A549 (cell line): ENCODE measurements at regions not wholly inside any gene's neighbourhood (a gene's known extent, or its start where the extent isn't known, plus 50 kb on each side); places are given as distances from the start of the nearest gene placed in this dataset.

Experiments used
- ATAC-seq, 2 experiments: fragments of 200-7000 bp in 1 of 2; fragments of >200 bp in 1 of 2; cut with Nextera tagmentation in 1 of 2; cut with Tn5 transposase in 1 of 2; 3 replicates each; pipeline versions ENCODE4 v1.8.0 to v1.9.1; 2018 to 2020; ENCODE audit warnings: mild to moderate bottlenecking in 1 of 2, moderate library complexity in 1 of 2
- CTCF ChIA-PET: fragments of 300-600 bp; sonication (Branson Sonifier 250); formaldehyde crosslinking; extraction: SDS; loops from one replicate; lab custom pipeline; 2021; ENCODE audit warnings: antibody characterized with exemption, inconsistent platforms; lab: Yijun Ruan, JAX
- POLR2A ChIA-PET: fragments of 350-600 bp; formaldehyde crosslinking; extraction: SDS; loops from one replicate; lab custom pipeline; 2021; ENCODE audit warnings: antibody characterized with exemption, inconsistent platforms; lab: Yijun Ruan, JAX
- DNase-seq, 2 experiments: peaks; one replicate each; pipeline versions ENCODE4 v3.0.0 to v3.0.0-alpha.2; 2011 to 2016; ENCODE audit warnings: low read depth in 1 of 2, low spot score in 1 of 2
- FAIRE-seq: peaks from 2 replicates; lab custom pipeline; 2011; peaks lifted over from hg19 to GRCh38; lab: Jason Lieb, UNC
- H3K27ac ChIP-seq, 2 experiments: fragments of >200 bp; sonication (Bioruptor Twin); formaldehyde crosslinking; 3 replicates each; pipeline ENCODE4 v1.5.1; 2016 to 2017
- H3K4me1 ChIP-seq: fragments of >200 bp; sonication (Bioruptor Twin); formaldehyde crosslinking; 3 replicates; pipeline ENCODE4 v1.6.1; 2016
- H3K4me2 ChIP-seq: fragments of >200 bp; sonication (Bioruptor Twin); formaldehyde crosslinking; 3 replicates; pipeline ENCODE4 v1.6.1; 2016
- H3K4me3 ChIP-seq: fragments of >200 bp; sonication (Bioruptor Twin); formaldehyde crosslinking; 3 replicates; pipeline ENCODE4 v1.5.1; 2016
- H3K9me3 ChIP-seq: fragments of >200 bp; sonication (Bioruptor Twin); formaldehyde crosslinking; 3 replicates; pipeline ENCODE4 v1.6.1; 2016
- BHLHE40 ChIP-seq: IDR thresholded peaks from 2 replicates; pipeline ENCODE4 v1.6.1; 2012; ENCODE audit warnings: low read depth, low read length, inconsistent platforms
- CBX8 ChIP-seq: fragments of 200-600 bp; sonication (generic); IDR thresholded peaks from 2 replicates; pipeline ENCODE4 v1.6.1; 2016
- CHD2 ChIP-seq: fragments of 150-350 bp; IDR thresholded peaks from 2 replicates; pipeline ENCODE4 v1.6.1; 2014; ENCODE audit warnings: low read length; ENCODE audit not compliant: partially characterized antibody
- FOSL2 ChIP-seq, 2 experiments: fragments of 450-650 bp in 1 of 2; fragments of >200 bp in 1 of 2; sonication (Bioruptor Twin) in 1 of 2; formaldehyde crosslinking; IDR thresholded peaks; 2 replicates each; pipeline versions ENCODE4 v1.5.0 to v1.6.1; 2016 to 2020; ENCODE audit warnings: mild to moderate bottlenecking in 1 of 2, moderate library complexity in 1 of 2
- FOXS1 ChIP-seq: fragments of 250-450 bp; sonication (Bioruptor Pico); IDR thresholded peaks from 2 replicates; pipeline ENCODE4 v1.5.0; 2020; ENCODE audit warnings: mild to moderate bottlenecking, moderate library complexity
- HDAC2 ChIP-seq: fragments of 200-600 bp; sonication (generic); IDR thresholded peaks from 2 replicates; pipeline ENCODE4 v1.6.1; 2016
- HES2 ChIP-seq: fragments of >200 bp; sonication (Bioruptor Twin); formaldehyde crosslinking; IDR thresholded peaks from 2 replicates; pipeline ENCODE4 v1.6.1; 2016
- HMGXB4 ChIP-seq: fragments of 250-450 bp; sonication (Bioruptor Pico); IDR thresholded peaks from 2 replicates; pipeline ENCODE4 v1.5.0; 2021; ENCODE audit warnings: mild to moderate bottlenecking, moderate library complexity, borderline replicate concordance
- HOXB13 ChIP-seq: fragments of 250-450 bp; sonication (Bioruptor Pico); IDR thresholded peaks from 2 replicates; pipeline ENCODE4 v1.5.0; 2020; ENCODE audit warnings: low read depth, mild to moderate bottlenecking, moderate library complexity
- JUN ChIP-seq, 2 experiments: fragments of >200 bp; sonication (Bioruptor Twin); formaldehyde crosslinking; IDR thresholded peaks; 2 replicates in 1 of 2; 3 replicates in 1 of 2; pipeline ENCODE4 v1.6.1; 2016 to 2017
- KDM1A ChIP-seq: fragments of 200-600 bp; sonication (generic); IDR thresholded peaks from 2 replicates; pipeline ENCODE4 v1.6.1; 2016; ENCODE audit warnings: low read depth, mild to moderate bottlenecking
- MAFK ChIP-seq: fragments of 450-650 bp; IDR thresholded peaks from 2 replicates; pipeline ENCODE4 v1.6.1; 2014; ENCODE audit not compliant: partially characterized antibody
- MAZ ChIP-seq: fragments of 150-350 bp; IDR thresholded peaks from 2 replicates; pipeline ENCODE4 v1.6.1; 2014; ENCODE audit warnings: antibody characterized with exemption, low read depth, low read length, borderline replicate concordance
- MYC ChIP-seq: IDR thresholded peaks from 2 replicates; pipeline ENCODE4 v1.6.1; 2012; ENCODE audit warnings: mild to moderate bottlenecking, inconsistent platforms, low read length, improper control_type of control experiment, borderline replicate concordance
- NFE2L2 ChIP-seq: fragments of 150-350 bp; conservative IDR thresholded peaks from 2 replicates; pipeline ENCODE4 v1.6.1; 2014; ENCODE audit warnings: low read length
- NPAS2 ChIP-seq: fragments of 250-450 bp; sonication (Bioruptor Pico); IDR thresholded peaks from 2 replicates; pipeline ENCODE4 v1.8.0; 2022; ENCODE audit warnings: mild to moderate bottlenecking, moderate library complexity, borderline replicate concordance
- PHF8 ChIP-seq: fragments of 200-600 bp; sonication (generic); IDR thresholded peaks from 2 replicates; pipeline ENCODE4 v1.6.1; 2016; ENCODE audit warnings: low read depth, mild to moderate bottlenecking, antibody characterized with exemption, moderate library complexity, borderline replicate concordance
- POLR2A ChIP-seq: IDR thresholded peaks from 2 replicates; pipeline ENCODE4 v1.6.1; 2012; ENCODE audit warnings: mild to moderate bottlenecking, low read length
- POLR2AphosphoS2 ChIP-seq: conservative IDR thresholded peaks from 2 replicates; pipeline ENCODE4 v1.6.1; 2012; ENCODE audit warnings: low read length, improper control_type of control experiment, inconsistent platforms
- RARB ChIP-seq: fragments of 250-450 bp; sonication (Bioruptor Pico); IDR thresholded peaks from 2 replicates; pipeline ENCODE4 v1.8.0; 2021; ENCODE audit warnings: mild to moderate bottlenecking, moderate library complexity
- TP53 ChIP-seq: fragments of 250-450 bp; sonication (Bioruptor Pico); IDR thresholded peaks from 2 replicates; pipeline ENCODE4 v1.5.0; 2021; ENCODE audit warnings: mild to moderate bottlenecking, moderate library complexity
- WGBS: methylation state at CpG from one replicate; pipeline ENCODE4 v1.1.6; 2017; ENCODE audit errors: missing lambda C conversion rate; 5-methylcytosine and 5-hydroxymethylcytosine counted together
- TF ChIP-seq, protein P1 (sequence below): IDR thresholded peaks from 2 replicates; pipeline ENCODE4 v1.6.1; 2012
- TF ChIP-seq, protein P2 (sequence below): IDR thresholded peaks from 2 replicates; pipeline ENCODE4 v1.6.1; 2012
- TF ChIP-seq, protein P3 (sequence below): fragments of 200-600 bp; sonication (generic); IDR thresholded peaks from 2 replicates; pipeline ENCODE4 v1.6.1; 2016; ENCODE audit warnings: antibody characterized with exemption, mild to moderate bottlenecking, moderate library complexity
- TF ChIP-seq, protein P4 (sequence below): fragments of >200 bp; sonication (Bioruptor Twin); formaldehyde crosslinking; IDR thresholded peaks from 3 replicates; pipeline ENCODE4 v1.5.1; 2016

GRCh38 chr21:16590186-16590585 lies 860.4 kb downstream of the USP25 start:
- no peak for ATAC-seq
- ChIA-PET CTCF (no interaction called here), POLR2A (no interaction called here)
- no peak for DNase-seq
- Histone ChIP-seq H3K4me3 (no peak overlapping the region), H3K9me3 (no peaks in the 10 kb centered on the region), H3K4me2 (no peak overlapping the region), H3K27ac (no peak overlapping the region), H3K4me1 (peaks cover 26% of the 10 kb centered on the region)
- TF ChIP-seq, protein P1, sequence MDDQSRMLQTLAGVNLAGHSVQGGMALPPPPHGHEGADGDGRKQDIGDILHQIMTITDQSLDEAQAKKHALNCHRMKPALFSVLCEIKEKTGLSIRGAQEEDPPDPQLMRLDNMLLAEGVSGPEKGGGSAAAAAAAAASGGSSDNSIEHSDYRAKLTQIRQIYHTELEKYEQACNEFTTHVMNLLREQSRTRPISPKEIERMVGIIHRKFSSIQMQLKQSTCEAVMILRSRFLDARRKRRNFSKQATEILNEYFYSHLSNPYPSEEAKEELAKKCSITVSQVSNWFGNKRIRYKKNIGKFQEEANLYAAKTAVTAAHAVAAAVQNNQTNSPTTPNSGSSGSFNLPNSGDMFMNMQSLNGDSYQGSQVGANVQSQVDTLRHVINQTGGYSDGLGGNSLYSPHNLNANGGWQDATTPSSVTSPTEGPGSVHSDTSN, result no peak
- TF ChIP-seq HES2 (no peak), MAZ (no peak), MYC (no peak), JUN (IDR thresholded peaks at IDR 0.05) (no peak), MAFK (no peak), NFE2L2 (no peak), CHD2 (no peak), CBX8 (no peak), HOXB13 (CRISPR knock-in tag) (no peak), HDAC2 (no peak)
- TF ChIP-seq, protein P2, sequence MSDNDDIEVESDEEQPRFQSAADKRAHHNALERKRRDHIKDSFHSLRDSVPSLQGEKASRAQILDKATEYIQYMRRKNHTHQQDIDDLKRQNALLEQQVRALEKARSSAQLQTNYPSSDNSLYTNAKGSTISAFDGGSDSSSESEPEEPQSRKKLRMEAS, result no peak
- 85% methylated on average over 5 of the region's 5 CpGs for WGBS
- no peak for FAIRE-seq

- H3K4me2 ChIP-seq, result no peak overlapping the region
- POLR2A ChIA-PET, result no interaction called here
- TF ChIP-seq RARB (no peak), NFE2L2 (no peak), HMGXB4 (CRISPR knock-in tag) (no peak), POLR2A (no peak), MAFK (no peak), KDM1A (no peak), TP53 (no peak), PHF8 (no peak)
- TF ChIP-seq, protein P1, result no peak
- TF ChIP-seq, all 56 proteins: peak for 0
- ATAC-seq, result no peak
- no peaks in the 10 kb centered on the region for H3K9me3 ChIP-seq
- no peak for DNase-seq
- WGBS, result 87% methylated on average over 5 of the region's 5 CpGs
- H3K4me3 ChIP-seq, result no peak overlapping the region
- CTCF ChIA-PET, result no interaction called here
- no peak overlapping the region for H3K27ac ChIP-seq
- H3K4me1 ChIP-seq, result peaks cover 20% of the 10 kb centered on the region
- no peak for FAIRE-seq
These were observed 861.0 kb downstream of the USP25 start for GRCh38 chr21:16590641-16591292.

GRCh38 chr21:16592381-16592780 lies 862.6 kb downstream of the USP25 start:
- DNase-seq (no peak), ATAC-seq (no peak), FAIRE-seq (no peak)
- Histone ChIP-seq H3K4me3 (no peak overlapping the region), H3K4me2 (no peak overlapping the region), H3K4me1 (peaks cover 9% of the 10 kb centered on the region), H3K27ac (no peak overlapping the region), H3K9me3 (no peaks in the 10 kb centered on the region)
- 89% methylated on average over 5 of the region's 5 CpGs for WGBS
- ChIA-PET CTCF (interaction anchor here (1.3 kb wide), 1 partner anchor 14 kb away, joined by 3 read pairs; no protein-coding TSS in a partner anchor), POLR2A (no interaction called here)
- TF ChIP-seq FOSL2 (IDR thresholded peaks at IDR 0.05), result no peak
- TF ChIP-seq FOSL2 (CRISPR knock-in tag; IDR thresholded peaks at IDR 0.05), result no peak
- no peak for TF ChIP-seq POLR2AphosphoS2
- no peak for TF ChIP-seq BHLHE40
- TF ChIP-seq NPAS2 (CRISPR knock-in tag), result no peak
- TF ChIP-seq, protein P3, sequence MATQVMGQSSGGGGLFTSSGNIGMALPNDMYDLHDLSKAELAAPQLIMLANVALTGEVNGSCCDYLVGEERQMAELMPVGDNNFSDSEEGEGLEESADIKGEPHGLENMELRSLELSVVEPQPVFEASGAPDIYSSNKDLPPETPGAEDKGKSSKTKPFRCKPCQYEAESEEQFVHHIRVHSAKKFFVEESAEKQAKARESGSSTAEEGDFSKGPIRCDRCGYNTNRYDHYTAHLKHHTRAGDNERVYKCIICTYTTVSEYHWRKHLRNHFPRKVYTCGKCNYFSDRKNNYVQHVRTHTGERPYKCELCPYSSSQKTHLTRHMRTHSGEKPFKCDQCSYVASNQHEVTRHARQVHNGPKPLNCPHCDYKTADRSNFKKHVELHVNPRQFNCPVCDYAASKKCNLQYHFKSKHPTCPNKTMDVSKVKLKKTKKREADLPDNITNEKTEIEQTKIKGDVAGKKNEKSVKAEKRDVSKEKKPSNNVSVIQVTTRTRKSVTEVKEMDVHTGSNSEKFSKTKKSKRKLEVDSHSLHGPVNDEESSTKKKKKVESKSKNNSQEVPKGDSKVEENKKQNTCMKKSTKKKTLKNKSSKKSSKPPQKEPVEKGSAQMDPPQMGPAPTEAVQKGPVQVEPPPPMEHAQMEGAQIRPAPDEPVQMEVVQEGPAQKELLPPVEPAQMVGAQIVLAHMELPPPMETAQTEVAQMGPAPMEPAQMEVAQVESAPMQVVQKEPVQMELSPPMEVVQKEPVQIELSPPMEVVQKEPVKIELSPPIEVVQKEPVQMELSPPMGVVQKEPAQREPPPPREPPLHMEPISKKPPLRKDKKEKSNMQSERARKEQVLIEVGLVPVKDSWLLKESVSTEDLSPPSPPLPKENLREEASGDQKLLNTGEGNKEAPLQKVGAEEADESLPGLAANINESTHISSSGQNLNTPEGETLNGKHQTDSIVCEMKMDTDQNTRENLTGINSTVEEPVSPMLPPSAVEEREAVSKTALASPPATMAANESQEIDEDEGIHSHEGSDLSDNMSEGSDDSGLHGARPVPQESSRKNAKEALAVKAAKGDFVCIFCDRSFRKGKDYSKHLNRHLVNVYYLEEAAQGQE, result no peak
- TF ChIP-seq, protein P4, sequence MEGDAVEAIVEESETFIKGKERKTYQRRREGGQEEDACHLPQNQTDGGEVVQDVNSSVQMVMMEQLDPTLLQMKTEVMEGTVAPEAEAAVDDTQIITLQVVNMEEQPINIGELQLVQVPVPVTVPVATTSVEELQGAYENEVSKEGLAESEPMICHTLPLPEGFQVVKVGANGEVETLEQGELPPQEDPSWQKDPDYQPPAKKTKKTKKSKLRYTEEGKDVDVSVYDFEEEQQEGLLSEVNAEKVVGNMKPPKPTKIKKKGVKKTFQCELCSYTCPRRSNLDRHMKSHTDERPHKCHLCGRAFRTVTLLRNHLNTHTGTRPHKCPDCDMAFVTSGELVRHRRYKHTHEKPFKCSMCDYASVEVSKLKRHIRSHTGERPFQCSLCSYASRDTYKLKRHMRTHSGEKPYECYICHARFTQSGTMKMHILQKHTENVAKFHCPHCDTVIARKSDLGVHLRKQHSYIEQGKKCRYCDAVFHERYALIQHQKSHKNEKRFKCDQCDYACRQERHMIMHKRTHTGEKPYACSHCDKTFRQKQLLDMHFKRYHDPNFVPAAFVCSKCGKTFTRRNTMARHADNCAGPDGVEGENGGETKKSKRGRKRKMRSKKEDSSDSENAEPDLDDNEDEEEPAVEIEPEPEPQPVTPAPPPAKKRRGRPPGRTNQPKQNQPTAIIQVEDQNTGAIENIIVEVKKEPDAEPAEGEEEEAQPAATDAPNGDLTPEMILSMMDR, result no peak
- no peak for TF ChIP-seq RARB
- no peak for TF ChIP-seq CBX8
- no peak for TF ChIP-seq FOXS1 (CRISPR knock-in tag)
